Astrocyte (in vitro differentiated cells and primary cell): ENCODE measurements at regions not wholly inside any gene's neighbourhood (a gene's known extent, or its start where the extent isn't known, plus 50 kb on each side); places are given as distances from the start of the nearest gene placed in this dataset.

Source experiments
- DNase-seq: peaks from one replicate; pipeline ENCODE4 v3.0.0-alpha.2; 2010; ENCODE audit warnings: low read depth
- FAIRE-seq: peaks from 2 replicates; lab custom pipeline; 2011; peaks lifted over from hg19 to GRCh38; lab: Jason Lieb, UNC
- H2AFZ ChIP-seq: 2 replicates; pipeline ENCODE4 v1.6.0; 2012; ENCODE audit warnings: low read depth, low read length, inconsistent platforms
- H3K27ac ChIP-seq: 2 replicates; pipeline ENCODE4 v1.5.1; 2011; ENCODE audit warnings: low read depth, low read length, inconsistent platforms
- H3K27me3 ChIP-seq: 2 replicates; pipeline ENCODE4 v1.6.0; 2011; ENCODE audit warnings: low read length, inconsistent platforms; ENCODE audit not compliant: insufficient read depth
- H3K36me3 ChIP-seq: 2 replicates; pipeline ENCODE4 v1.5.1; 2011; ENCODE audit warnings: low read length, inconsistent platforms; ENCODE audit not compliant: insufficient read depth
- H3K4me1 ChIP-seq: 2 replicates; pipeline ENCODE4 v1.5.1; 2011; ENCODE audit warnings: low read length, inconsistent platforms; ENCODE audit not compliant: insufficient read depth
- H3K4me2 ChIP-seq: 2 replicates; pipeline ENCODE4 v1.6.0; 2012; ENCODE audit warnings: low read length, inconsistent platforms
- H3K4me3 ChIP-seq: 2 replicates; pipeline ENCODE4 v1.5.1; 2011; ENCODE audit warnings: low read depth, mild to moderate bottlenecking, low read length, inconsistent platforms; ENCODE audit not compliant: insufficient read depth
- H3K79me2 ChIP-seq: 2 replicates; pipeline ENCODE4 v1.6.0; 2012; ENCODE audit warnings: mild to moderate bottlenecking, low read length, inconsistent platforms; ENCODE audit not compliant: insufficient read depth
- H3K9ac ChIP-seq: 2 replicates; pipeline ENCODE4 v1.6.0; 2012; ENCODE audit warnings: mild to moderate bottlenecking, low read length, inconsistent platforms
- H3K9me3 ChIP-seq: 2 replicates; pipeline ENCODE4 v1.5.1; 2012; ENCODE audit warnings: low read depth, mild to moderate bottlenecking, low read length, inconsistent platforms; ENCODE audit not compliant: insufficient read depth
- H4K20me1 ChIP-seq: 2 replicates; pipeline ENCODE4 v1.6.0; 2012; ENCODE audit warnings: low read length, inconsistent platforms; ENCODE audit not compliant: insufficient read depth
- H3K27ac Mint-ChIP-seq: one replicate; pipeline ENCODE4 v1.8.0; 2021; ENCODE audit warnings: mild to moderate bottlenecking, mixed read lengths; ENCODE audit not compliant: unreplicated experiment
- H3K27me3 Mint-ChIP-seq: one replicate; pipeline ENCODE4 v1.8.0; 2021; ENCODE audit warnings: low read depth, mixed read lengths; ENCODE audit not compliant: unreplicated experiment
- H3K36me3 Mint-ChIP-seq: one replicate; pipeline ENCODE4 v1.8.0; 2021; ENCODE audit warnings: low read depth, mixed read lengths; ENCODE audit not compliant: unreplicated experiment
- H3K4me1 Mint-ChIP-seq: one replicate; pipeline ENCODE4 v1.8.0; 2021; ENCODE audit warnings: low read depth, mixed read lengths; ENCODE audit not compliant: unreplicated experiment
- H3K4me3 Mint-ChIP-seq: one replicate; pipeline ENCODE4 v1.8.0; 2021; ENCODE audit warnings: mild to moderate bottlenecking, moderate library complexity, mixed read lengths; ENCODE audit not compliant: unreplicated experiment
- H3K9me3 Mint-ChIP-seq: one replicate; pipeline ENCODE4 v1.8.0; 2021; ENCODE audit warnings: mild to moderate bottlenecking, mixed read lengths; ENCODE audit not compliant: unreplicated experiment
- CTCF ChIP-seq: IDR thresholded peaks from 2 replicates; pipeline ENCODE4 v1.5.1; 2011; ENCODE audit warnings: low read depth, mild to moderate bottlenecking, inconsistent platforms, low read length, moderate library complexity; ENCODE audit not compliant: insufficient read depth
- EZH2 ChIP-seq: IDR thresholded peaks from 2 replicates; pipeline ENCODE4 v1.6.1; 2012; ENCODE audit warnings: mild to moderate bottlenecking, low read length, inconsistent platforms; ENCODE audit not compliant: insufficient read depth

- H3K4me1 ChIP-seq: no peaks in the 10 kb centered on the region
- H3K27ac ChIP-seq: no peak overlapping the region
- H3K4me2 ChIP-seq: no peak overlapping the region
- H3K27me3 ChIP-seq: no peaks in the 10 kb centered on the region
- TF ChIP-seq EZH2 (no peak), CTCF (no peak)
- H3K36me3 Mint-ChIP-seq: no peaks in the 10 kb centered on the region
- H3K4me1 Mint-ChIP-seq: no peaks in the 10 kb centered on the region
- H2AFZ ChIP-seq: no peak overlapping the region
- H3K27me3 Mint-ChIP-seq: peaks cover 20% of the 10 kb centered on the region
- peaks cover 1% of the 10 kb centered on the region for H3K9me3 Mint-ChIP-seq
- no peak for FAIRE-seq
- H3K9me3 ChIP-seq: peaks cover 4% of the 10 kb centered on the region
- H3K4me3 ChIP-seq: no peak overlapping the region
- no peak for DNase-seq
- no peak overlapping the region for H3K4me3 Mint-ChIP-seq
- H3K9ac ChIP-seq: no peak overlapping the region
- no peaks in the 10 kb centered on the region for H3K79me2 ChIP-seq
- H3K36me3 ChIP-seq: no peaks in the 10 kb centered on the region
- no peak overlapping the region for H3K27ac Mint-ChIP-seq
- no peaks in the 10 kb centered on the region for H4K20me1 ChIP-seq
These were observed 1022.2 kb downstream of the BRD1 start for GRCh38 chr22:48805516-48805915.

DNA sequence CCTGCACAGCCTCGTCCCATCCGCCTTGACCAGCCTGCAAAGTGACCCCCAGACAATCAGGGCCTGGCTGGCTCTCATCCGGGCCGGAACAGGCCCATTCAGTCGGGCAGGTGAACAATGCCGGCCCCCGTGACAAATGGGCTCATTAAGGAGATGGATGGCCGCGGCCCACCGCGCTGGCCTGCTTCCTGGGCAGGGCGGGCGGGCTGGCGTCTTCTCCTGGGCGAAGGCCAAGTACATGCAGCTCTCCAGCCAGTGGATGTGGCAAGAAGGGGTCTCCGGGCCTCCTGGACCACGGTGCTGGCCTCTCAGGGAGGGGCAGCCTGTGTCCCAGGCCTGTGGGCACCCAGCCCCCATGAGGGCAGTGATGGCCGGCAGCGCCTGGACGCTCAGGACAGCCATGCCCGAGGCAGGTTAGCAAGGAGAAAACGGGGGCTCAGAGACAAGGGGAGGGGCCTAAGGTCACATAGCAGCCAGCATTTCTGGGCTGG lies 1022.8 kb downstream of the BRD1 start:
- H3K4me1 ChIP-seq: no peaks in the 10 kb centered on the region
- no peak overlapping the region for H2AFZ ChIP-seq
- H3K36me3 Mint-ChIP-seq: no peaks in the 10 kb centered on the region
- no peak overlapping the region for H3K27ac Mint-ChIP-seq
- H3K27ac ChIP-seq: no peak overlapping the region
- no peak for DNase-seq
- FAIRE-seq: no peak
- no peak overlapping the region for H3K9ac ChIP-seq
- no peaks in the 10 kb centered on the region for H3K36me3 ChIP-seq
- no peak overlapping the region for H3K4me3 Mint-ChIP-seq
- H3K9me3 Mint-ChIP-seq: peaks cover under 1% of the 10 kb centered on the region
- H3K79me2 ChIP-seq: no peaks in the 10 kb centered on the region
- no peak for TF ChIP-seq EZH2
- no peak for TF ChIP-seq CTCF
- no peaks in the 10 kb centered on the region for H4K20me1 ChIP-seq
- H3K4me1 Mint-ChIP-seq: no peaks in the 10 kb centered on the region
- H3K4me2 ChIP-seq: no peak overlapping the region
- H3K27me3 ChIP-seq: no peaks in the 10 kb centered on the region
- peaks cover 4% of the 10 kb centered on the region for H3K9me3 ChIP-seq
- H3K4me3 ChIP-seq: no peak overlapping the region
- H3K27me3 Mint-ChIP-seq: peaks cover 20% of the 10 kb centered on the region

DNA sequence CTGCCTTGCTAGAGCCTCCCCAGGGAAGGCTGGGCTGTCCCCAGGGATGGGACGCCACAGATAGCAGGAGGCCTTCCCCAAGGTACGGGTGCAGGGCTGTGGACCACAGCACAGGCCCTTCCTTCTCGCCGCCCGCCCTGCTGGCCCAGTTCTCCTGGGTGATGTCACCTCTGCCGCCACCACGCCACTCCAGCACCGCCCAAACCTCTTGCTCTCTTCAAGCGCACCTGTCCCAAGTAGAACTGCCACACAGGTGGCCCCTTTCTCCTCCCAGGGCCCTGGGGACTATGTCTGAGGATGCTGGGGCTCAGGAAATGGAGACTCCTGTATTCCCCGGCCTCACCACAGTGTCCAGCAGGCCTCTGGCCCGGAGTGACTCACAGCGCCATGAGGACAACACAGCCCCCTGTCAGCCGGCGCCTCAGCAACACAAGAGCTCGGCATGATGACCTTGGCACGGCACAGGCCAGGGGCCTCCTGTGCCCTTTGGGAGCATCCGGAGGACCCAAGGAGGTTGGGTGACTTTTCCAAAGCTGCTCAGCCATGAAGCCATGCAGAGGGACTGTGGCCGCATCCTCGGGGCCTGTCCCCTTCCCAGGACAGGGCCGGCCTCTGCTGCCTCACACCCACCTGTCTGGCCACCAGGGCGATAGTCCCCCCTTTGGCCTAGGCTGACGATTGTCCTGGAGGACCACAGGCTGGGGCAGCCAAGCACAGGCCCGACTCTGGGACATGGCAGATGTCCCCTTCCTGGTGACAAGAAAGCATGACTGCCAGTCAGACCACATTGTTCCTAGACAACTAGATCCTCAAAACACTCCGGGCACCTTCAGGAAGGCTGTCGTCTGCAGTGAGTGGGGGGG lies 1023.5 kb downstream of the BRD1 start:
- Histone ChIP-seq H3K9ac (no peak overlapping the region), H3K4me2 (no peak overlapping the region), H3K27me3 (no peaks in the 10 kb centered on the region), H3K27ac (no peak overlapping the region), H3K9me3 (peaks cover 4% of the 10 kb centered on the region), H3K4me3 (no peak overlapping the region), H4K20me1 (no peaks in the 10 kb centered on the region), H3K79me2 (no peaks in the 10 kb centered on the region), H2AFZ (no peak overlapping the region), H3K4me1 (no peaks in the 10 kb centered on the region), H3K36me3 (no peaks in the 10 kb centered on the region)
- H3K36me3 Mint-ChIP-seq: no peaks in the 10 kb centered on the region
- FAIRE-seq (no peak), DNase-seq (no peak)
- H3K27ac Mint-ChIP-seq: no peak overlapping the region
- H3K9me3 Mint-ChIP-seq: no peaks in the 10 kb centered on the region
- H3K4me3 Mint-ChIP-seq: no peak overlapping the region
- no peaks in the 10 kb centered on the region for H3K4me1 Mint-ChIP-seq
- TF ChIP-seq CTCF (no peak), EZH2 (no peak)
- peaks cover 22% of the 10 kb centered on the region for H3K27me3 Mint-ChIP-seq
